RWPE1 (cell line): ENCODE measurements at regions not wholly inside any gene's neighbourhood (a gene's known extent, or its start where the extent isn't known, plus 50 kb on each side); places are given as distances from the start of the nearest gene placed in this dataset.

ENCODE experiments used
- CTCF ChIA-PET: fragments of 350-600 bp; sonication (Branson Sonifier 250); formaldehyde crosslinking; extraction: SDS; loops from one replicate; lab custom pipeline; 2021; lab: Yijun Ruan, JAX
- POLR2A ChIA-PET: fragments of 400-600 bp; formaldehyde crosslinking; extraction: SDS; loops from one replicate; lab custom pipeline; 2020; ENCODE audit warnings: antibody characterized with exemption; ENCODE audit not compliant: low non-redundant PET; lab: Yijun Ruan, JAX
- DNase-seq: peaks from one replicate; pipeline ENCODE4 v3.0.0; 2012; ENCODE audit warnings: low spot score
- H3K27ac ChIP-seq: fragments of 450-650 bp; 2 replicates; pipeline ENCODE4 v1.5.1; 2017
- CTCF ChIP-seq: fragments of 450-650 bp; conservative IDR thresholded peaks from 2 replicates; pipeline ENCODE4 v1.5.1; 2017; ENCODE audit warnings: low read depth, mild to moderate bottlenecking

GRCh38 chr5:173496129-173496882 is 120.1 kb downstream of the BOD1 start:
- TF ChIP-seq CTCF = no peak
- H3K27ac ChIP-seq = no peak overlapping the region
- ChIA-PET POLR2A (no interaction called here), CTCF (no interaction called here)
- DNase-seq = no peak

- ChIA-PET CTCF (interaction anchor here (0.7 kb wide), 1 partner anchor 201 kb away, joined by 3 read pairs; no protein-coding TSS in a partner anchor), POLR2A (no interaction called here)
- TF ChIP-seq CTCF = no peak
- no peak for DNase-seq
- H3K27ac ChIP-seq = no peak overlapping the region
These were observed 121.1 kb downstream of the BOD1 start for GRCh38 chr5:173495225-173495904.

- no peak for DNase-seq
- no peak for TF ChIP-seq CTCF
- ChIA-PET POLR2A (no interaction called here), CTCF (no interaction called here)
- H3K27ac ChIP-seq = no peak overlapping the region
These were observed 122.0 kb downstream of the BOD1 start for GRCh38 chr5:173494446-173494845.

- CTCF ChIA-PET = interaction anchor here (1.5 kb wide), 1 partner anchor 79 kb away, joined by 4 read pairs; no protein-coding TSS in a partner anchor
- POLR2A ChIA-PET = no interaction called here
- no peak overlapping the region for H3K27ac ChIP-seq
- no peak for DNase-seq
- TF ChIP-seq CTCF = no peak
These were observed 122.6 kb downstream of the BOD1 start for GRCh38 chr5:173493846-173494245.

GRCh38 chr5:173493040-173493439 is 123.4 kb downstream of the BOD1 start:
- ChIA-PET POLR2A (no interaction called here), CTCF (interaction anchor here (1.5 kb wide), 1 partner anchor 80 kb away, joined by 4 read pairs; no protein-coding TSS in a partner anchor)
- H3K27ac ChIP-seq = no peak overlapping the region
- no peak for DNase-seq
- TF ChIP-seq CTCF = no peak

- ChIA-PET POLR2A (no interaction called here), CTCF (interaction anchor here (0.6 kb wide), 2 partner anchors 89 to 197 kb away, joined by 3 to 5 read pairs; no protein-coding TSS in a partner anchor)
- no peak for TF ChIP-seq CTCF
- H3K27ac ChIP-seq = no peak overlapping the region
- no peak for DNase-seq
These were observed 125.8 kb downstream of the BOD1 start for GRCh38 chr5:173490681-173491080.
